ENCODE measurements at regions not wholly inside any gene's neighbourhood (a gene's known extent, or its start where the extent isn't known, plus 50 kb on each side); places are given as distances from the start of the nearest gene placed in this dataset.
"Not testable (repeated sequence)": the region's sequence is repeated elsewhere in the genome, so short reads cannot be mapped to it uniquely, and the experiment has no call there.

DNA sequence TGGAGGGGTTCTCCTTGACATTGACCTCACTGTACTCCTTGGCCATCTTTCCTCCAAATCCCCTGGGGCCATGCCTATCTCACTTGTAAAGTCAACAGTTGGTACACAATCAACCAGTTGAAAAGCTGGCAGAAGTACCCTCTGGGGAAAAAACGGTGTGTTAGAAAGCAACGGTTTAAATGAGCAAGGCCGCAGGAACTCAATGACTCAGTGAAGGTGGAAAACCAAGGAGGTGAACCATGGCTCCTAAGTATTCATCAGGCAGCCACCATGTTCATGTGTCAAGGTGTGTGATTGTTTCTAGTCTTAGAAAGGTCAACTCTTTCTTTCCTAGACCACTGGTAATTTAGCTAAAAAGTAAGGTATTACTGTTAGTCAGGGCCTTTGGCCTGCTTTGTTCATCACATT lies 130.9 kb upstream of the SATB1 start:
- Histone ChIP-seq H3K4me3 (ENCODE audit: low read depth in 1 of 3, low read length in 3 of 3) (no peak overlapping the region), H3K36me3 (ENCODE audit: control insufficient read depth in 4 of 4, insufficient read depth in 3 of 4, low read depth in 1 of 4, low read length in 3 of 4) (no peaks in the 10 kb centered on the region), H3K9ac (ENCODE audit: low read depth in 1 of 2, low read length in 2 of 2) (no peak overlapping the region), H3K4me1 (ENCODE audit: control insufficient read depth in 4 of 4, insufficient read depth in 4 of 4, low read length in 3 of 4) (no peaks in the 10 kb centered on the region), H3K9me3 (ENCODE audit: control insufficient read depth in 4 of 4, low read length in 3 of 4) (no peaks in the 10 kb centered on the region), H3K27me3 (ENCODE audit: control insufficient read depth in 4 of 4, insufficient read depth in 4 of 4, low read length in 3 of 4) (peaks cover 0 to 3% (median 0%) of the 10 kb centered on the region in 4 donors), H3K27ac (ENCODE audit: low read depth in 1 of 2, low read length in 2 of 2) (no peak overlapping the region)
- no peak for DNase-seq (ENCODE audit: low spot score)
- no peak for TF ChIP-seq NR2F2 (IDR thresholded peaks at IDR 0.05)
- no peak for TF ChIP-seq JUND (IDR thresholded peaks at IDR 0.05)
- TF ChIP-seq, protein P1, sequence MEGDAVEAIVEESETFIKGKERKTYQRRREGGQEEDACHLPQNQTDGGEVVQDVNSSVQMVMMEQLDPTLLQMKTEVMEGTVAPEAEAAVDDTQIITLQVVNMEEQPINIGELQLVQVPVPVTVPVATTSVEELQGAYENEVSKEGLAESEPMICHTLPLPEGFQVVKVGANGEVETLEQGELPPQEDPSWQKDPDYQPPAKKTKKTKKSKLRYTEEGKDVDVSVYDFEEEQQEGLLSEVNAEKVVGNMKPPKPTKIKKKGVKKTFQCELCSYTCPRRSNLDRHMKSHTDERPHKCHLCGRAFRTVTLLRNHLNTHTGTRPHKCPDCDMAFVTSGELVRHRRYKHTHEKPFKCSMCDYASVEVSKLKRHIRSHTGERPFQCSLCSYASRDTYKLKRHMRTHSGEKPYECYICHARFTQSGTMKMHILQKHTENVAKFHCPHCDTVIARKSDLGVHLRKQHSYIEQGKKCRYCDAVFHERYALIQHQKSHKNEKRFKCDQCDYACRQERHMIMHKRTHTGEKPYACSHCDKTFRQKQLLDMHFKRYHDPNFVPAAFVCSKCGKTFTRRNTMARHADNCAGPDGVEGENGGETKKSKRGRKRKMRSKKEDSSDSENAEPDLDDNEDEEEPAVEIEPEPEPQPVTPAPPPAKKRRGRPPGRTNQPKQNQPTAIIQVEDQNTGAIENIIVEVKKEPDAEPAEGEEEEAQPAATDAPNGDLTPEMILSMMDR (IDR thresholded peaks at IDR 0.05; ENCODE audit: low read depth, low read length, missing input control), result no peak
- TF ChIP-seq GABPA (IDR thresholded peaks at IDR 0.05 in 1 of 2, conservative IDR thresholded peaks at IDR 0.05 in 1 of 2), result no peak
- TF ChIP-seq, protein P2, sequence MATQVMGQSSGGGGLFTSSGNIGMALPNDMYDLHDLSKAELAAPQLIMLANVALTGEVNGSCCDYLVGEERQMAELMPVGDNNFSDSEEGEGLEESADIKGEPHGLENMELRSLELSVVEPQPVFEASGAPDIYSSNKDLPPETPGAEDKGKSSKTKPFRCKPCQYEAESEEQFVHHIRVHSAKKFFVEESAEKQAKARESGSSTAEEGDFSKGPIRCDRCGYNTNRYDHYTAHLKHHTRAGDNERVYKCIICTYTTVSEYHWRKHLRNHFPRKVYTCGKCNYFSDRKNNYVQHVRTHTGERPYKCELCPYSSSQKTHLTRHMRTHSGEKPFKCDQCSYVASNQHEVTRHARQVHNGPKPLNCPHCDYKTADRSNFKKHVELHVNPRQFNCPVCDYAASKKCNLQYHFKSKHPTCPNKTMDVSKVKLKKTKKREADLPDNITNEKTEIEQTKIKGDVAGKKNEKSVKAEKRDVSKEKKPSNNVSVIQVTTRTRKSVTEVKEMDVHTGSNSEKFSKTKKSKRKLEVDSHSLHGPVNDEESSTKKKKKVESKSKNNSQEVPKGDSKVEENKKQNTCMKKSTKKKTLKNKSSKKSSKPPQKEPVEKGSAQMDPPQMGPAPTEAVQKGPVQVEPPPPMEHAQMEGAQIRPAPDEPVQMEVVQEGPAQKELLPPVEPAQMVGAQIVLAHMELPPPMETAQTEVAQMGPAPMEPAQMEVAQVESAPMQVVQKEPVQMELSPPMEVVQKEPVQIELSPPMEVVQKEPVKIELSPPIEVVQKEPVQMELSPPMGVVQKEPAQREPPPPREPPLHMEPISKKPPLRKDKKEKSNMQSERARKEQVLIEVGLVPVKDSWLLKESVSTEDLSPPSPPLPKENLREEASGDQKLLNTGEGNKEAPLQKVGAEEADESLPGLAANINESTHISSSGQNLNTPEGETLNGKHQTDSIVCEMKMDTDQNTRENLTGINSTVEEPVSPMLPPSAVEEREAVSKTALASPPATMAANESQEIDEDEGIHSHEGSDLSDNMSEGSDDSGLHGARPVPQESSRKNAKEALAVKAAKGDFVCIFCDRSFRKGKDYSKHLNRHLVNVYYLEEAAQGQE (IDR thresholded peaks at IDR 0.05), result no peak
- TF ChIP-seq RAD21 (IDR thresholded peaks at IDR 0.05), result no peak
- 93% methylated on average over 3 of the region's 3 CpGs for WGBS

DNA sequence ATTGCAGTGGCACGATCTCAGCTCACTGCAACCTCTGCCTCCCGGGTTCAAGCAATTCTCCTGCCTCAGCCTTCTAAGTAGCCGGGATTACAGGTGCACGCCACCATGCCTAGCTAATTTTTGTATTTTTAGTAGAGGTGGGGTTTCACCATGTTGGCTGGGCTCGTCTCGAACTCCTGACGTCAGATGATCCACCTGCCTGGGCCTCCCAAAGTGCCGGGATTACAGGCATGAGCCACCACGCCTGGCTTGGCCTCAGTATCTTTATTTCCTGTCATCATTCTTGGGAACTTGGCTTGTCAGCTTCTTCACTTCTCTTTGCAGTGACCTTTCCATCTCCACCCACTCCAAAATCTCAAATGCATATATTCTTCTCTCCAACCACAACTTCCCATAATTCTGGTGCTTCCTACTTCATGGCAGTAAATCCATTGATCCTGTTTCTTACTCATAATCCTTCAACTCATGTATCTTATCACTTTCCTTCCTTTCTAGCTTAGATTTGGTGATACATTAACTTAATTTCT lies 127.5 kb upstream of the SATB1 start:
- H3K9me3 ChIP-seq (ENCODE audit: control insufficient read depth in 4 of 4, low read length in 3 of 4); H3K9ac ChIP-seq (ENCODE audit: low read depth in 1 of 2, low read length in 2 of 2); H3K27me3 ChIP-seq (ENCODE audit: control insufficient read depth in 4 of 4, insufficient read depth in 4 of 4, low read length in 3 of 4); H3K36me3 ChIP-seq (ENCODE audit: control insufficient read depth in 4 of 4, insufficient read depth in 3 of 4, low read depth in 1 of 4, low read length in 3 of 4); H3K4me1 ChIP-seq (ENCODE audit: control insufficient read depth in 4 of 4, insufficient read depth in 4 of 4, low read length in 3 of 4); DNase-seq (ENCODE audit: low spot score); H3K27ac ChIP-seq (ENCODE audit: low read depth in 1 of 2, low read length in 2 of 2); H3K4me3 ChIP-seq (ENCODE audit: low read depth in 1 of 3, low read length in 3 of 3): not testable (repeated sequence)
- WGBS, result 84% methylated on average over 9 of the region's 9 CpGs

DNA sequence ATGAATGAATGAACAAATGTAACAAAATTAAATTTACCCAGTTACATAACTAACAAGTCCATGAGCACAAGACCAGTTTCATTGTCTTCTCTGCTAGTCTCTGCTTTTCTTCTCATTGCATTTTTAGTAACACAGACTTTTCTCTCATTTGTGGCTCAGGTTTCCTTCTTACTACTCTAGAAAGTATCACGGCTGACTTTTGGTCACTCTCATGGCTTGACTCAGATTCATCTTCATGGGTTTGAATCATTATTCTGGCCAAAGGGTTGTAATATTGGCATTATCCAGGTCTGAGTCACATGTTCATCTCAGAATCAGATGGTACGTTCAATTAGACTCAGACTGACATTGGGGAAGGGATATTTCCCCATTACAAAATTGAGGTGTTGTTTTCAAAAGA lies 121.5 kb upstream of the SATB1 start:
- Histone ChIP-seq H3K4me1 (ENCODE audit: control insufficient read depth in 4 of 4, insufficient read depth in 4 of 4, low read length in 3 of 4) (no peaks in the 10 kb centered on the region), H3K27ac (ENCODE audit: low read depth in 1 of 2, low read length in 2 of 2) (no peak overlapping the region), H3K36me3 (ENCODE audit: control insufficient read depth in 4 of 4, insufficient read depth in 3 of 4, low read depth in 1 of 4, low read length in 3 of 4) (no peaks in the 10 kb centered on the region), H3K4me3 (ENCODE audit: low read depth in 1 of 3, low read length in 3 of 3) (no peak overlapping the region), H3K9ac (ENCODE audit: low read depth in 1 of 2, low read length in 2 of 2) (no peak overlapping the region), H3K9me3 (ENCODE audit: control insufficient read depth in 4 of 4, low read length in 3 of 4) (peaks cover 0 to 4% (median under 1%) of the 10 kb centered on the region in 4 donors), H3K27me3 (ENCODE audit: control insufficient read depth in 4 of 4, insufficient read depth in 4 of 4, low read length in 3 of 4) (no peaks in the 10 kb centered on the region)
- 88% methylated on average over 2 of the region's 2 CpGs for WGBS
- DNase-seq (ENCODE audit: low spot score), result no peak
- TF ChIP-seq NR2F2 (IDR thresholded peaks at IDR 0.05), result no peak
- TF ChIP-seq EGR1 (IDR thresholded peaks at IDR 0.05; ENCODE audit: low read depth in 2 of 2), result no peak
- no peak for TF ChIP-seq GABPA (IDR thresholded peaks at IDR 0.05 in 1 of 2, conservative IDR thresholded peaks at IDR 0.05 in 1 of 2)
- TF ChIP-seq, protein P3, sequence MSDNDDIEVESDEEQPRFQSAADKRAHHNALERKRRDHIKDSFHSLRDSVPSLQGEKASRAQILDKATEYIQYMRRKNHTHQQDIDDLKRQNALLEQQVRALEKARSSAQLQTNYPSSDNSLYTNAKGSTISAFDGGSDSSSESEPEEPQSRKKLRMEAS (IDR thresholded peaks at IDR 0.05), result no peak
- no peak for TF ChIP-seq RAD21 (IDR thresholded peaks at IDR 0.05)
- TF ChIP-seq RXRA (IDR thresholded peaks at IDR 0.05), result no peak
- no peak for TF ChIP-seq JUND (IDR thresholded peaks at IDR 0.05)
- no peak for TF ChIP-seq FOXA1 (IDR thresholded peaks at IDR 0.05)
- TF ChIP-seq, protein P4, sequence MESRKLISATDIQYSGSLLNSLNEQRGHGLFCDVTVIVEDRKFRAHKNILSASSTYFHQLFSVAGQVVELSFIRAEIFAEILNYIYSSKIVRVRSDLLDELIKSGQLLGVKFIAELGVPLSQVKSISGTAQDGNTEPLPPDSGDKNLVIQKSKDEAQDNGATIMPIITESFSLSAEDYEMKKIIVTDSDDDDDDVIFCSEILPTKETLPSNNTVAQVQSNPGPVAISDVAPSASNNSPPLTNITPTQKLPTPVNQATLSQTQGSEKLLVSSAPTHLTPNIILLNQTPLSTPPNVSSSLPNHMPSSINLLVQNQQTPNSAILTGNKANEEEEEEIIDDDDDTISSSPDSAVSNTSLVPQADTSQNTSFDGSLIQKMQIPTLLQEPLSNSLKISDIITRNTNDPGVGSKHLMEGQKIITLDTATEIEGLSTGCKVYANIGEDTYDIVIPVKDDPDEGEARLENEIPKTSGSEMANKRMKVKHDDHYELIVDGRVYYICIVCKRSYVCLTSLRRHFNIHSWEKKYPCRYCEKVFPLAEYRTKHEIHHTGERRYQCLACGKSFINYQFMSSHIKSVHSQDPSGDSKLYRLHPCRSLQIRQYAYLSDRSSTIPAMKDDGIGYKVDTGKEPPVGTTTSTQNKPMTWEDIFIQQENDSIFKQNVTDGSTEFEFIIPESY (IDR thresholded peaks at IDR 0.05), result no peak
- TF ChIP-seq, protein P1 (IDR thresholded peaks at IDR 0.05; ENCODE audit: low read depth, low read length, missing input control), result no peak
- no peak for TF ChIP-seq SP1 (IDR thresholded peaks at IDR 0.05)
- TF ChIP-seq FOXA2 (IDR thresholded peaks at IDR 0.05), result no peak
- TF ChIP-seq, protein P2 (IDR thresholded peaks at IDR 0.05), result no peak

All from liver (tissue), 8 donors.